ENCODE measurements at regions not wholly inside any gene's neighbourhood (a gene's known extent, or its start where the extent isn't known, plus 50 kb on each side); places are given as distances from the start of the nearest gene placed in this dataset.

- TF ChIP-seq POLR2AphosphoS5 (IDR thresholded peaks at IDR 0.05): no peak
- TF ChIP-seq, protein P1, sequence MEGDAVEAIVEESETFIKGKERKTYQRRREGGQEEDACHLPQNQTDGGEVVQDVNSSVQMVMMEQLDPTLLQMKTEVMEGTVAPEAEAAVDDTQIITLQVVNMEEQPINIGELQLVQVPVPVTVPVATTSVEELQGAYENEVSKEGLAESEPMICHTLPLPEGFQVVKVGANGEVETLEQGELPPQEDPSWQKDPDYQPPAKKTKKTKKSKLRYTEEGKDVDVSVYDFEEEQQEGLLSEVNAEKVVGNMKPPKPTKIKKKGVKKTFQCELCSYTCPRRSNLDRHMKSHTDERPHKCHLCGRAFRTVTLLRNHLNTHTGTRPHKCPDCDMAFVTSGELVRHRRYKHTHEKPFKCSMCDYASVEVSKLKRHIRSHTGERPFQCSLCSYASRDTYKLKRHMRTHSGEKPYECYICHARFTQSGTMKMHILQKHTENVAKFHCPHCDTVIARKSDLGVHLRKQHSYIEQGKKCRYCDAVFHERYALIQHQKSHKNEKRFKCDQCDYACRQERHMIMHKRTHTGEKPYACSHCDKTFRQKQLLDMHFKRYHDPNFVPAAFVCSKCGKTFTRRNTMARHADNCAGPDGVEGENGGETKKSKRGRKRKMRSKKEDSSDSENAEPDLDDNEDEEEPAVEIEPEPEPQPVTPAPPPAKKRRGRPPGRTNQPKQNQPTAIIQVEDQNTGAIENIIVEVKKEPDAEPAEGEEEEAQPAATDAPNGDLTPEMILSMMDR (IDR thresholded peaks at IDR 0.05 in 8 of 11, conservative IDR thresholded peaks at IDR 0.05 in 3 of 11): no peak
- TF ChIP-seq POLR2A (IDR thresholded peaks at IDR 0.05): no peak
Observed at GRCh38 chr14:101709962-101710931, 51.3 kb upstream of the PPP2R5C start.

Data from spleen (tissue), 7 donors.